NB4 (cell line): ENCODE measurements at regions not wholly inside any gene's neighbourhood (a gene's known extent, or its start where the extent isn't known, plus 50 kb on each side); places are given as distances from the start of the nearest gene placed in this dataset.
A peak's percentile ranks its signal among the peaks of the same experiment; 100 is the strongest.

ENCODE experiments used
- DNase-seq: peaks from one replicate; pipeline ENCODE4 v3.0.0; 2010; ENCODE audit warnings: low read depth
- H3K4me3 ChIP-seq: one replicate; pipeline ENCODE4 v1.5.1; 2011; ENCODE audit warnings: mild to moderate bottlenecking, low read depth, low read length, moderate library complexity
- CTCF ChIP-seq: IDR thresholded peaks from one replicate; pipeline ENCODE4 v1.5.1; 2012; ENCODE audit warnings: low read depth, low read length
- MAX ChIP-seq: IDR thresholded peaks from 2 replicates; pipeline ENCODE4 v1.6.1; 2011; ENCODE audit warnings: low read depth, low read length
- MYC ChIP-seq: IDR thresholded peaks from 2 replicates; pipeline ENCODE4 v1.6.1; 2011; ENCODE audit warnings: low read depth, low read length
- POLR2A ChIP-seq: IDR thresholded peaks from 2 replicates; pipeline ENCODE4 v1.6.1; 2011; ENCODE audit warnings: mild to moderate bottlenecking; ENCODE audit not compliant: insufficient read length; ENCODE audit errors: extremely low read depth

- DNase-seq: peak; percentile 12
- no peak for TF ChIP-seq POLR2A
- no peak for TF ChIP-seq MAX
- TF ChIP-seq CTCF: no peak
- TF ChIP-seq MYC: no peak
- H3K4me3 ChIP-seq: no peak overlapping the region
Observed at GRCh38 chr6:82066991-82067411, 180.5 kb downstream of the IBTK start.

DNA sequence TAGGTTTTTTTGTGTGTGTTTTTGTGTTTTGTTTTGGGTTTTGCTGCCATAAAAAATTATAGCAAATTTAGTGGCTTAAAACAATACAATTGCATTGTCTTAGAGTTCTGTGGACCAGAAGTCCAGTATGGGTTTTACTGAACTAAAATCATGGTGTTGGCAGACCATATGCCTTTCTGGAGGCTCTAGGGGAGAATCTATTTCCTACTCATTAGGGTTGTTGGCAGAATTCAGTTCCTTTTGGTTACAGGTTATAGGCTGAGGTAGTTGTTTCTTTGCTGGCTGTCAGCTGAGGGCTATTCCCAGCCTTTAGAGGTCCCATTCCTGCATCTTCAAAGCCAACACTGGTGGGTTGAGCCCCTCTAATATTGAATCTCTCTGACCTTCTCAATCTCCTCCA, 181.3 kb downstream of the IBTK start:
- DNase-seq: no peak
- TF ChIP-seq POLR2A (no peak), CTCF (no peak), MAX (no peak), MYC (no peak)
- H3K4me3 ChIP-seq: no peak overlapping the region

- H3K4me3 ChIP-seq: no peak overlapping the region
- TF ChIP-seq POLR2A (no peak), MAX (no peak), MYC (no peak), CTCF (no peak)
- no peak for DNase-seq
Observed at GRCh38 chr6:82063574-82063973, 184.0 kb downstream of the IBTK start.

GRCh38 chr6:82062219-82062618, 185.3 kb downstream of the IBTK start:
- TF ChIP-seq POLR2A: no peak
- TF ChIP-seq MYC: no peak
- TF ChIP-seq MAX: no peak
- no peak for TF ChIP-seq CTCF
- no peak overlapping the region for H3K4me3 ChIP-seq
- DNase-seq: no peak

DNA sequence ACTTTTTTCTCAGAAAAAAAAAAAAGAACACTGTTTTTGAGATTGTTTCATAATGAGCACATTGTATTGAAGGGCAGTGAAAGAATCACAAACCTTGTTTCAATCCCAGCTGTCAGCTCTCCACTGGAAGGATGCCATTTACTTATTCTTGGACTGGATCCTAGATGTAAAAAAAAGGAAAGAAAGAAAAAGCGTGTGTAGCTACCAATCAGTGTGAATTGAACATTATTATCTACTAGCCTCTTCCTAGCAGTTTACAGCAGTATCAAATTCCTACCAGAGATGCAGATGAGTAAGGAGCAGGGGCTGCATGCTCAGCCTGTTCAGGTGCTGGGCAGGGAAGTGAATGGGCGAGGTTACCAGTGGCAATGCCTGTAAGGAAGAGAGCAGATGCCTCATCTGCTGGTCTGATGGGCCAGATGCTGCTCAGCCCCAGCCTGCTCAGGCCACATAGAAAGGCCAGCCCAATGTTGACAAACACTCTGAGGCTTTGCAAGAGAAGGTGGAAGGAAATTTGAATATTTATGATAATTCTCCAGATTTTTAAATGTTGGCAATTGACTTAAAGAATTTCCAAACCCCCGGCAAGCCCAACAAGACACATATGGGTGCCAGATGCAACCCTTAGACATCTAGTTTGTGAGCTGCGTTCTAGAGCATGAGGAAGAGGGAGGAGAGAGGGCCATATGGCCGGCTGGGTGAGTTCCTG, 189.5 kb downstream of the IBTK start:
- DNase-seq: no peak
- H3K4me3 ChIP-seq: no peak overlapping the region
- TF ChIP-seq POLR2A: no peak
- no peak for TF ChIP-seq MAX
- no peak for TF ChIP-seq CTCF
- TF ChIP-seq MYC: no peak
